K562 (cell line): ENCODE measurements at regions not wholly inside any gene's neighbourhood (a gene's known extent, or its start where the extent isn't known, plus 50 kb on each side); places are given as distances from the start of the nearest gene placed in this dataset.

Experiments used
- ATAC-seq: fragments of 200-7000 bp; cut with Tn5 transposase; 3 replicates; pipeline ENCODE4 v1.9.1; 2020; ENCODE audit warnings: moderate library complexity
- BruUV-seq: library from RNA; stranded (reverse); fragments of 400-500 nt; replicated peaks from 2 replicates; lab custom pipeline; 2021; lab: Mats Ljungman, UMichigan
- CTCF ChIA-PET: fragments of 300-600 bp; formaldehyde crosslinking; extraction: SDS; loops from one replicate; lab custom pipeline; 2021; ENCODE audit warnings: low intra/inter-chr PET ratio; lab: Yijun Ruan, JAX
- POLR2A ChIA-PET: fragments of 300-600, 350-650 bp; sonication (Branson Sonifier 250); formaldehyde crosslinking; extraction: SDS; loops from one replicate; lab custom pipeline; 2021; ENCODE audit warnings: antibody characterized with exemption, inconsistent platforms; lab: Yijun Ruan, JAX
- DNase-seq, 4 experiments: peaks; one replicate each; pipeline versions ENCODE4 v3.0.0 to v3.0.0-alpha.2; 2011 to 2018; ENCODE audit warnings: low spot score in 3 of 4, mixed read lengths in 3 of 4; ENCODE audit errors: extremely low read depth in 1 of 4
- FAIRE-seq: peaks from 2 replicates; lab custom pipeline; 2011; peaks lifted over from hg19 to GRCh38; lab: Jason Lieb, UNC
- H2AFZ ChIP-seq: 2 replicates; pipeline ENCODE4 v1.6.0; 2011; ENCODE audit warnings: low read depth, low read length, control low read depth, inconsistent platforms
- H3K27ac ChIP-seq: fragments of 200-600 bp; 3 replicates; pipeline ENCODE4 v1.8.0; 2011; ENCODE audit warnings: low read depth, mild to moderate bottlenecking, control low read depth, inconsistent platforms, low read length, moderate library complexity, mixed read lengths; ENCODE audit errors: extremely low read depth
- H3K27me3 ChIP-seq, 2 experiments: fragments of 300-600 bp in 1 of 2; 2 replicates in 1 of 2; 3 replicates in 1 of 2; pipeline versions ENCODE4 v1.6.0 to v1.8.0; 2011; ENCODE audit warnings: inconsistent platforms in 2 of 2, low read length in 2 of 2, mild to moderate bottlenecking in 1 of 2, mixed read lengths in 1 of 2, moderate library complexity in 1 of 2; ENCODE audit not compliant: control insufficient read depth in 2 of 2, insufficient read depth in 2 of 2
- H3K36me3 ChIP-seq: fragments of 300-600 bp; 3 replicates; pipeline ENCODE4 v1.8.0; 2011; ENCODE audit warnings: mild to moderate bottlenecking, low read length, inconsistent platforms; ENCODE audit not compliant: control insufficient read depth, insufficient read depth
- H3K4me1 ChIP-seq, 2 experiments: fragments of 200-600 bp in 1 of 2; replicated peaks in 1 of 2; 2 replicates in 1 of 2; 3 replicates in 1 of 2; pipeline versions ENCODE4 v1.5.1 to v1.8.0; 2011; ENCODE audit warnings: inconsistent platforms in 2 of 2, low read length in 2 of 2, mild to moderate bottlenecking in 1 of 2, mixed read lengths in 1 of 2, moderate library complexity in 1 of 2; ENCODE audit not compliant: control insufficient read depth in 2 of 2, insufficient read depth in 2 of 2
- H3K4me2 ChIP-seq: 2 replicates; pipeline ENCODE4 v1.6.1; 2011; ENCODE audit warnings: low read length, control low read depth, inconsistent platforms, mixed read lengths; ENCODE audit not compliant: insufficient read depth
- H3K4me3 ChIP-seq: fragments of 200-600 bp; sonication (generic), shearing (Covaris generic); 2 replicates; pipeline ENCODE4 v1.5.1; 2016; ENCODE audit warnings: control low read depth, inconsistent platforms
- H3K79me2 ChIP-seq: fragments of 200-600 bp; 3 replicates; pipeline ENCODE4 v1.8.0; 2011; ENCODE audit warnings: low read length, inconsistent platforms; ENCODE audit not compliant: control insufficient read depth, insufficient read depth
- H3K9ac ChIP-seq, 2 experiments: 2 replicates each; pipeline versions ENCODE4 v1.6.0 to v1.6.1; 2011; ENCODE audit warnings: low read depth in 2 of 2, low read length in 2 of 2, control low read depth in 1 of 2, inconsistent platforms in 1 of 2, mild to moderate bottlenecking in 1 of 2, mixed read lengths in 1 of 2; ENCODE audit not compliant: insufficient read depth in 1 of 2
- H3K9me1 ChIP-seq: one replicate; pipeline ENCODE4 v1.6.0; 2011; ENCODE audit warnings: inconsistent platforms, mild to moderate bottlenecking, low read length, moderate library complexity; ENCODE audit not compliant: control insufficient read depth, insufficient read depth
- H3K9me3 ChIP-seq: replicated peaks from 2 replicates; pipeline ENCODE4 v1.5.1; 2011; ENCODE audit warnings: low read depth, low read length, inconsistent platforms; ENCODE audit not compliant: control insufficient read depth, insufficient read depth
- H4K20me1 ChIP-seq: replicated peaks from 2 replicates; pipeline ENCODE4 v1.6.1; 2011; ENCODE audit warnings: low read length, inconsistent platforms, mixed read lengths; ENCODE audit not compliant: control insufficient read depth, insufficient read depth
- ARNT ChIP-seq, 2 experiments: fragments of 450-650 bp; IDR thresholded peaks; 2 replicates each; pipeline ENCODE4 v1.6.1; 2016; ENCODE audit warnings: mild to moderate bottlenecking in 1 of 2
- DNMT1 ChIP-seq: fragments of 450-650 bp; IDR thresholded peaks from 2 replicates; pipeline ENCODE4 v1.6.1; 2016; ENCODE audit warnings: antibody characterized with exemption, mild to moderate bottlenecking
- HMGN3 ChIP-seq: IDR thresholded peaks from 2 replicates; pipeline ENCODE4 v1.6.1; 2011; ENCODE audit warnings: borderline replicate concordance, low read depth, mild to moderate bottlenecking, mixed read lengths, low read length; ENCODE audit not compliant: insufficient read length; ENCODE audit errors: extremely low read depth
- POLR2AphosphoS2 ChIP-seq: IDR thresholded peaks from 2 replicates; pipeline ENCODE4 v1.6.1; 2012; ENCODE audit warnings: low read length, improper control_type of control experiment
- PTRF ChIP-seq: fragments of 450-650 bp; IDR thresholded peaks from 2 replicates; pipeline ENCODE4 v1.6.1; 2016; ENCODE audit warnings: mild to moderate bottlenecking, missing genetic modification characterization, missing compliant biosample characterization
- RUNX1 ChIP-seq: sonication (generic); IDR thresholded peaks from 2 replicates; pipeline ENCODE4 v1.6.1; 2016; ENCODE audit warnings: antibody characterized with exemption, low read depth
- SNRNP70 ChIP-seq: fragments of 200-400 bp; formaldehyde crosslinking; optimal IDR thresholded peaks from 2 replicates; pipeline ENCODE3; 2017; ENCODE audit warnings: low read depth, low read length
- ZNF551 ChIP-seq: fragments of 250-450 bp; sonication (Bioruptor Pico); IDR thresholded peaks from 2 replicates; pipeline ENCODE4 v1.5.0; 2021; ENCODE audit warnings: mild to moderate bottlenecking, moderate library complexity
- WGBS: fragments of 100-300 bp; shearing (Covaris generic); methylation state at CpG from one replicate; pipeline ENCODE4 v1.1.6; 2016; ENCODE audit warnings: low coverage, mixed read lengths; ENCODE audit not compliant: insufficient coverage; ENCODE audit errors: missing lambda C conversion rate; 5-methylcytosine and 5-hydroxymethylcytosine counted together
- in situ Hi-C: fragments of 300-500 bp; cut with MboI; formaldehyde crosslinking; loops from 4 replicates; pipeline ENCODE4 v1.15.0; 2018; ENCODE audit warnings: inconsistent platforms, mixed read lengths
- intact Hi-C: fragments of 100-400 bp; cut with micrococcal nuclease; formaldehyde crosslinking; loops from 2 replicates; pipeline ENCODE4 v1.14.2; 2022
- TF ChIP-seq, protein P1 (sequence below): fragments of 250-450 bp; sonication (Bioruptor Pico); IDR thresholded peaks from 2 replicates; pipeline ENCODE4 v1.4.0; 2020; ENCODE audit warnings: mild to moderate bottlenecking, moderate library complexity, borderline replicate concordance
- TF ChIP-seq, protein P2 (sequence below): conservative IDR thresholded peaks from 2 replicates; pipeline ENCODE4 v1.6.1; 2011; ENCODE audit warnings: low read depth, mild to moderate bottlenecking, low read length; ENCODE audit not compliant: control insufficient read depth
- TF ChIP-seq, protein P3 (sequence below), 2 experiments: fragments of 200-800 bp in 1 of 2; sonication (Bioruptor generic) in 1 of 2; sonication (generic) in 1 of 2; formaldehyde crosslinking in 1 of 2; IDR thresholded peaks in 1 of 2; conservative IDR thresholded peaks in 1 of 2; 2 replicates each; pipeline versions ENCODE4 v1.5.0 to v1.6.1; 2016 to 2020; ENCODE audit warnings: missing compliant biosample characterization in 1 of 2, missing genetic modification characterization in 1 of 2, missing genetic modification reagents in 1 of 2

DNA sequence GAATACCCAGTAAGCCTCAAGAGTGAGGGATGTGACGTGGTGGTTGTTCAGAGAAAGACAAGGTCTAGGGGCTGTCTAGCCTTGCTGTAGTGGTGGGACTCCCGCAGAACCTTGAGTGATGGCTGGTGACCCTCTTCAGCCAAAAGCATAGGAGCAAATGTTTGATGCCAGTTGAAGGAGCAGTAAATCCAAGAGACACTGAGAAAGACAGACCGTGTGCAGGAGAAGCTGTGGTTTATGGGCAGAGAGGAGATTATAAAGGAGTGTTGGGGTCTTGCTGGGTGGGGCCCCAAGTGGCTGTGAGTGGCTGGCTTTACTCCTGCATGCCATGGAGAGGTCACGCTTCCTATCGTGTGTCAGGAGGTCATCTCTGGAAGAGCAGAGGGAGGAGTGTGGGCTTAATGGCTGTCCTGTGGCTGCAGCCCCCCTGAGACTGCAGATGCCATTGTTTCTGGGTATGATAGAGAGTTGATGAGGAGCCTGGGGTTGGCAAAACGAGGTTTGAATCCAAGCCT lies 152.0 kb upstream of the CCND2 start (continued):
- TF ChIP-seq, protein P1, sequence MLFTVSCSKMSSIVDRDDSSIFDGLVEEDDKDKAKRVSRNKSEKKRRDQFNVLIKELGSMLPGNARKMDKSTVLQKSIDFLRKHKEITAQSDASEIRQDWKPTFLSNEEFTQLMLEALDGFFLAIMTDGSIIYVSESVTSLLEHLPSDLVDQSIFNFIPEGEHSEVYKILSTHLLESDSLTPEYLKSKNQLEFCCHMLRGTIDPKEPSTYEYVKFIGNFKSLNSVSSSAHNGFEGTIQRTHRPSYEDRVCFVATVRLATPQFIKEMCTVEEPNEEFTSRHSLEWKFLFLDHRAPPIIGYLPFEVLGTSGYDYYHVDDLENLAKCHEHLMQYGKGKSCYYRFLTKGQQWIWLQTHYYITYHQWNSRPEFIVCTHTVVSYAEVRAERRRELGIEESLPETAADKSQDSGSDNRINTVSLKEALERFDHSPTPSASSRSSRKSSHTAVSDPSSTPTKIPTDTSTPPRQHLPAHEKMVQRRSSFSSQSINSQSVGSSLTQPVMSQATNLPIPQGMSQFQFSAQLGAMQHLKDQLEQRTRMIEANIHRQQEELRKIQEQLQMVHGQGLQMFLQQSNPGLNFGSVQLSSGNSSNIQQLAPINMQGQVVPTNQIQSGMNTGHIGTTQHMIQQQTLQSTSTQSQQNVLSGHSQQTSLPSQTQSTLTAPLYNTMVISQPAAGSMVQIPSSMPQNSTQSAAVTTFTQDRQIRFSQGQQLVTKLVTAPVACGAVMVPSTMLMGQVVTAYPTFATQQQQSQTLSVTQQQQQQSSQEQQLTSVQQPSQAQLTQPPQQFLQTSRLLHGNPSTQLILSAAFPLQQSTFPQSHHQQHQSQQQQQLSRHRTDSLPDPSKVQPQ, result no peak

DNA sequence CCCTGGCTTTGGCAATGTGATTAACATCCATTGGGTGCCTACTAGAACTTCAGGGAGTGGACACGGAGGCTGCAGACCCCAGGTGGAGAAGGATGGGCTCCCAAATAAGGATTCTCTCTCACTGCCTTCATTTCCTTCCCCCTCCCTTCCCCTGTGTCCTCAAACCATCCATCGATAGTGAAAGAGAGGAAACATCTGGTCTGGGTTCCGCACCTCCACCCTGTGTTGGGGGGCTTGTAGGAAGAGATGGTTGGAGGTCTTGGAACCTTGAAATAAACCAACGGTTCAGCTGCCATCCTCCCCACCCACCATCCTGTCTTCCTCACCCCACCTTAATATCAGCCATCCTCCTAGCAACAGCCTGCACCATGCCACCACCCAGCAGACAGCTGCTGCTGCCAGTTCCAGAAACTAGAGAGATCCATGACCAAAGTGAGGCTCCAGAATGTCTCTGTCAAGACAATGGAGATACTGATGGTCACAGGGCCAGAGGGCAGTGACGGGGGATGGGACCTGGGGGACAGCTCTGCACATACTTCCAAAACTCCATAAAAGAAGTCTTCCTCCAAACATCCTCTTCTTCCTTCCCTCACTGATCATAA lies 153.1 kb upstream of the CCND2 start:
- ATAC-seq (no peak), DNase-seq (no peak), FAIRE-seq (no peak)
- Histone ChIP-seq H2AFZ (no peak overlapping the region), H3K9ac (no peak overlapping the region), H3K4me1 (no peaks in the 10 kb centered on the region; a peak in 2 of 5 replicates), H3K9me3 (no peaks in the 10 kb centered on the region), H3K79me2 (no peaks in the 10 kb centered on the region), H3K4me2 (no peak overlapping the region), H4K20me1 (no peaks in the 10 kb centered on the region), H3K27ac (no peak overlapping the region), H3K36me3 (no peaks in the 10 kb centered on the region), H3K4me3 (no peak overlapping the region), H3K27me3 (peaks cover 4 to 60% of the 10 kb centered on the region in 2 experiments; a peak in 4 of 5 replicates), H3K9me1 (no peaks in the 10 kb centered on the region)
- no TSS peak for BruUV-seq
- POLR2A ChIA-PET, result no interaction called here
- 5% methylated on average over 2 of the region's 5 CpGs for WGBS
- intact Hi-C loops (no loop called here), in situ Hi-C loops (no loop called here)
- CTCF ChIA-PET, result no interaction called here
- no peak for TF ChIP-seq SNRNP70
- TF ChIP-seq, protein P2, sequence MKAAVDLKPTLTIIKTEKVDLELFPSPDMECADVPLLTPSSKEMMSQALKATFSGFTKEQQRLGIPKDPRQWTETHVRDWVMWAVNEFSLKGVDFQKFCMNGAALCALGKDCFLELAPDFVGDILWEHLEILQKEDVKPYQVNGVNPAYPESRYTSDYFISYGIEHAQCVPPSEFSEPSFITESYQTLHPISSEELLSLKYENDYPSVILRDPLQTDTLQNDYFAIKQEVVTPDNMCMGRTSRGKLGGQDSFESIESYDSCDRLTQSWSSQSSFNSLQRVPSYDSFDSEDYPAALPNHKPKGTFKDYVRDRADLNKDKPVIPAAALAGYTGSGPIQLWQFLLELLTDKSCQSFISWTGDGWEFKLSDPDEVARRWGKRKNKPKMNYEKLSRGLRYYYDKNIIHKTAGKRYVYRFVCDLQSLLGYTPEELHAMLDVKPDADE, result no peak
- TF ChIP-seq POLR2AphosphoS2, result no peak
- TF ChIP-seq, protein P3, sequence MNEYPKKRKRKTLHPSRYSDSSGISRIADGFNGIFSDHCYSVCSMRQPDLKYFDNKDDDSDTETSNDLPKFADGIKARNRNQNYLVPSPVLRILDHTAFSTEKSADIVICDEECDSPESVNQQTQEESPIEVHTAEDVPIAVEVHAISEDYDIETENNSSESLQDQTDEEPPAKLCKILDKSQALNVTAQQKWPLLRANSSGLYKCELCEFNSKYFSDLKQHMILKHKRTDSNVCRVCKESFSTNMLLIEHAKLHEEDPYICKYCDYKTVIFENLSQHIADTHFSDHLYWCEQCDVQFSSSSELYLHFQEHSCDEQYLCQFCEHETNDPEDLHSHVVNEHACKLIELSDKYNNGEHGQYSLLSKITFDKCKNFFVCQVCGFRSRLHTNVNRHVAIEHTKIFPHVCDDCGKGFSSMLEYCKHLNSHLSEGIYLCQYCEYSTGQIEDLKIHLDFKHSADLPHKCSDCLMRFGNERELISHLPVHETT (CRISPR knock-in tag; conservative IDR thresholded peaks at IDR 0.05 in 1 of 2, IDR thresholded peaks at IDR 0.05 in 1 of 2), result no peak
- TF ChIP-seq RUNX1, result no peak
- no peak for TF ChIP-seq ZNF551
- TF ChIP-seq ARNT (IDR thresholded peaks at IDR 0.05), result no peak
- no peak for TF ChIP-seq HMGN3
- no peak for TF ChIP-seq DNMT1
- no peak for TF ChIP-seq PTRF (tag)
- TF ChIP-seq, all 486 proteins: peak for 0
